DND-41 (cell line): ENCODE measurements at regions not wholly inside any gene's neighbourhood (a gene's known extent, or its start where the extent isn't known, plus 50 kb on each side); places are given as distances from the start of the nearest gene placed in this dataset.

Source experiments
- CTCF ChIP-seq: IDR thresholded peaks from 2 replicates; pipeline ENCODE4 v1.5.1; 2012; ENCODE audit warnings: borderline replicate concordance, low read length, moderate library complexity, mild to moderate bottlenecking; ENCODE audit not compliant: poor library complexity, severe bottlenecking; ENCODE audit errors: extremely low read depth
- EZH2 ChIP-seq: IDR thresholded peaks from 3 replicates; pipeline ENCODE4 v1.6.1; 2012; ENCODE audit warnings: borderline replicate concordance, low read depth, mild to moderate bottlenecking, moderate library complexity, low read length, inconsistent platforms; ENCODE audit not compliant: severe bottlenecking

- no peak for TF ChIP-seq CTCF
- TF ChIP-seq EZH2, result no peak
These were observed 73.1 kb upstream of the TNFAIP3 start for GRCh38 chr6:137793805-137794515.
